NCI-H2081 (cell line): ENCODE measurements at regions not wholly inside any gene's neighbourhood (a gene's known extent, or its start where the extent isn't known, plus 50 kb on each side); places are given as distances from the start of the nearest gene placed in this dataset.
"Not testable (repeated sequence)": the region's sequence is repeated elsewhere in the genome, so short reads cannot be mapped to it uniquely, and the experiment has no call there.

Experiments used
- DNase-seq, 2 experiments: peaks; one replicate each; lab custom pipeline; 2025; lab: John Stamatoyannopoulos, UW

DNA sequence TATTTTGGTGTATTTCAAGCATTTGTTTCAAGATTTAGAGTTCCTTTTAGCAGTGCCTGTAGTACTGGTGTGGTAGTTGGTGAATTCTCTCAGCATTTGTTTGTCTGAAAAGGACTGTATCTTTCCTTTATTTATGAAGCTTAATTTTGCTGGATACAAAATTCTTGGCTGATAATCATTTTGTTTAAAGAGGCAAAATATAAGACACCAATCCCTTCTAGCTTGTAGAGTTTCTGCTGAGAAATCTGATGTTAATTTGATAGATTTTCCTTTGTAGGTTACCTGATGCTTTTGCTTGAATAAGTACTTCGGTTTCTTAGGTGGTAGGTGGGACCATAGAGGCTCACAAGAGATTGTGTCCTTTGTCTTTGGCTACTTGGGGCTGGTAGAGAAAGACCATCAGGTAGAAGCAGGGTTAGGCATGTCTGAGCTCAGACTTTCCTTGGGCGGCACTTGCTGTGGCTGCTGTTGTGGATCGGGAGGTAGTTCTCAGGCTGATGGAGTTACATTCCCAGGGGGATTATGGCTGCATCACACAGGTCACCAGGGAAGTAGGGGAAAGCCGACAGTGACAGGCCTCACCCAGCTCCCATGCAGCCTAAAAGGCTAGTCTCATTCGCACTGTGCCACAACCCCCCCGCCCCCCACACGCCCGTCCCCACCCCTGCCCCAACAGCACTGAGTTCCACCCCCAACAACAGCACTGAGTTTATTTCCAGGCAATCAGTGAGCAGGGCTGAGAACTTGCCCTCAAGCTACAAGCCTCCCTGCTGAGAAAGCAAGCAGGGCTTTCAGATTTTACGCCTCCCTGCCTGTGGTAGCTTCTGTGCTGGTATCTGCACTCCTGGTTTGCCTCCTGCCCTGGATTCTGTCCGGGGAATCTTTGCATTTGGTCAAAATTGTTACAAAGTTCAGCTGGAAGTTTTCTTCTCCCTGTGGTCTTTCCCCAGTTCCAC is 127.1 kb upstream of the GLRA1 start:
- no peak for DNase-seq

DNA sequence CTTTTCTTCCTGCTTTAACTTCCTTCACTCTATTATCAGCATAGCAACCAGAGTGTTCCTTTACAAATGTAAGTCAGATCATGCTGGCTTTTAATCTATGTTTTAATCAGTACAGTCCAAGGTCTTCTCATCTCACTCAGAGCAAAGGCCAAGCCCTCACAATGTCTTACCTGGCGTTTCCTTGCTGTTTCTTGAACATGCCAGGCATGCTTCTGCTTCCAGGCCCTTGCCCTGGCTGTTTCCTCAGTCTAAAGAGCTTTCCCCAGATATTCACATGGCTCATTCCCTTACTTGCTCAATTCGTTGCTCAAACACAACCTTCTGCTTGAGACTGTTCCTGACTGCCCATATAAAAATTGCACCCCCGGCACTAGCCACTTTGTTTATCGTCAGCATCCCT is 121.7 kb upstream of the GLRA1 start:
- DNase-seq = no peak

- DNase-seq = not testable (repeated sequence)
These were observed 114.2 kb upstream of the GLRA1 start for GRCh38 chr5:152038856-152039255.

DNA sequence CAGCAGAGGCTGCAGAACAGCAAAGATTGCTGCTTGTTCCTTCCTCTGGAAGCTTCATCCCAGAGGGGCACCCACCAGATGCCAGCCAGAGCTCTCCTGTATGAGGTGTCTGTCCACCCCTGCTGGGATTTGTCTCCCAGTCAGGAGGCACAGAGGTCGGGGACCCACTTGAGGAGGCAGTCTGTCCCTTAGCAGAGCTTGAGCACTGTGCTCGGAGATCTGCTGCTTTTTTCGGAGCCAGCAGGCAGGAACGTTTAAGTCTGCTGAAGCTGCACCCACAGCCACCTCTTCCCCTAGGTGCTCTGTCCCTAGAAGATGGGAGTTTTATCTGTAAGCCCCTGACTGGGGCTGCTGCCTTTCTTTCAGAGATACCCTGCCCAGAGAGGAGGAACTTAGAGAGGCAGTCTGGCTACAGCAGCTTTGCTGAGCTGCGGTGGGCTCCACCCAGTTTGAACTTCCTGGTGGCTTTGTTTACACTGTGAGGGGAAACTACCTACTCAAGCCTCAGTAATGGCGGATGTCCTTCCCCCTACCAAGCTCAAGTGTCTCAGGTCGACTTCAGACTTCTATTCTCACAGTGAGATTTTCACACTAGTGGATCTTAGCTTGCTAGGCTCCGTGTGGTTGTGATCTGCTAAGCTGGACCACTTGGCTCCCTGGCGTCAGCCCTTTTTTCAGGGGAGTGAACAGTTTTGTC is 101.8 kb upstream of the GLRA1 start:
- DNase-seq = not testable (repeated sequence)

DNA sequence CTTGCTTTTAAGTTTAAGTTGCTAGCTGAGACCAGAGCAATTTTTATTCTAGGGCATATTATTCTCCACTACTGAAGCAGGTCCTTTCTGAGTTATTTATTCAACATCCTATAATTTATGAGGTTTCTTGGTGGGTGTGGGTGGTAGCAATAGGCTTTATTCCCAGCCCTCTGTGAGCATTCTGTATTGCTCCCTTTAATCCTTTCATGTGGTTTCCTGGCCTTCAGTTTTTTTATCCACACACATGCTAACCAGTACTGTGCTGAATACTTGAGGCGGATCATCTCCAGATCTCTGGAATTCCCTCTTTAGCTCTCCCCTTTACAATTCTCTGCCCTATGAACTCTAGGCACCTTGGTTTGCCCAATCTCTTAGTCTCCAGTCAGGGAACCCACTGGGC is 91.8 kb upstream of the GLRA1 start:
- no peak for DNase-seq

DNA sequence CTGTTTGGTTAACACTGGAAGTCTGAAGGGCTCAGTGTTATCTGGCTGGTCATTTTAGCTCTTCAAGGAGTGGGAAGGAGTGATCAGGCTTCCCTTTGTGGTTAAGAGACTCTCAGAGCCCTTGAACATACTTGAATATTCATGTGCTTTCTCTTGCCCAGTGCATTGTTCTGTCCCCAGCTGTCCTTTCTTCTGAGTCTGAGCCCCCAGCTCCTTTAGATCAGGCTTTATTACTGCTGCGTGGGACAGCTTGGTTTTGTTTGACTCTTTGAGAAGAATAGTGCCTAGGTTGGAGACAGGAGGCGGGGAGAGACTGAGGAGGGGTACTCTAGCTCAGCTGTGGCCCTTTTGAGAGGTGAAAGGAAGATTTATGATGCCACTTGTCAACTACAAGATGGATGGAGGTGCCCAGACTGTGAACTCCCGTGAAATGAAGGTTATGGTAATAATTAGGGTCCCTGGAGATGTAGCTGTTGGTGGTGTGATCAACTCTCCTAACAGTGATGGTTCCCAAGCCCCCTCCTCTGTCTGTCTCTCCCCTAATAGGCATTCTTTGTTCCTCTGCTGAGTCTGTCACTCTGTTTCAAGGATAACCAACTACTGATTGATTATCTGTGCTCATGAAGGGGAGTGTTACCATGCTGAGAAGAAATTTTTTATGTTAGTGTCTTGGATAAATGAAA is 83.1 kb upstream of the GLRA1 start:
- no peak for DNase-seq

- no peak for DNase-seq
These were observed 79.4 kb upstream of the GLRA1 start for GRCh38 chr5:152004095-152004494.
